Duodenal mucosa (tissue), 2 donors: ENCODE measurements at regions not wholly inside any gene's neighbourhood (a gene's known extent, or its start where the extent isn't known, plus 50 kb on each side); places are given as distances from the start of the nearest gene placed in this dataset.

Source experiments
- H3K27ac ChIP-seq: one replicate; pipeline ENCODE4 v1.7.0; 2013; ENCODE audit warnings: low read depth, low read length
- H3K27me3 ChIP-seq, 2 donors: one replicate each; pipeline ENCODE4 v1.7.0; 2013; ENCODE audit warnings: low read length in 2 of 2, control low read depth in 1 of 2; ENCODE audit not compliant: insufficient read depth in 2 of 2, control insufficient read depth in 1 of 2
- H3K36me3 ChIP-seq, 2 donors: one replicate each; pipeline ENCODE4 v1.7.0; 2013; ENCODE audit warnings: low read length in 2 of 2, control low read depth in 1 of 2; ENCODE audit not compliant: insufficient read depth in 2 of 2, control insufficient read depth in 1 of 2
- H3K4me1 ChIP-seq, 2 donors: one replicate each; pipeline ENCODE4 v1.7.0; 2013; ENCODE audit warnings: low read length in 2 of 2, control low read depth in 1 of 2; ENCODE audit not compliant: insufficient read depth in 2 of 2, control insufficient read depth in 1 of 2
- H3K4me3 ChIP-seq, 2 donors: one replicate each; pipeline ENCODE4 v1.7.0; 2013; ENCODE audit warnings: low read length in 2 of 2, low read depth in 1 of 2
- H3K9ac ChIP-seq, 2 donors: one replicate each; pipeline ENCODE4 v1.7.0; 2013; ENCODE audit warnings: low read length in 2 of 2, low read depth in 1 of 2
- H3K9me3 ChIP-seq, 2 donors: one replicate each; pipeline ENCODE4 v1.7.0; 2013; ENCODE audit warnings: low read length in 2 of 2, control low read depth in 1 of 2; ENCODE audit not compliant: control insufficient read depth in 1 of 2

- Histone ChIP-seq H3K9me3 (no peaks in the 10 kb centered on the region), H3K27ac (no peak overlapping the region), H3K4me3 (no peak overlapping the region), H3K9ac (no peak overlapping the region), H3K36me3 (no peaks in the 10 kb centered on the region), H3K27me3 (no peaks in the 10 kb centered on the region), H3K4me1 (no peaks in the 10 kb centered on the region)
These were observed 147.8 kb upstream of the TWIST2 start for GRCh38 chr2:238700117-238700457.

DNA sequence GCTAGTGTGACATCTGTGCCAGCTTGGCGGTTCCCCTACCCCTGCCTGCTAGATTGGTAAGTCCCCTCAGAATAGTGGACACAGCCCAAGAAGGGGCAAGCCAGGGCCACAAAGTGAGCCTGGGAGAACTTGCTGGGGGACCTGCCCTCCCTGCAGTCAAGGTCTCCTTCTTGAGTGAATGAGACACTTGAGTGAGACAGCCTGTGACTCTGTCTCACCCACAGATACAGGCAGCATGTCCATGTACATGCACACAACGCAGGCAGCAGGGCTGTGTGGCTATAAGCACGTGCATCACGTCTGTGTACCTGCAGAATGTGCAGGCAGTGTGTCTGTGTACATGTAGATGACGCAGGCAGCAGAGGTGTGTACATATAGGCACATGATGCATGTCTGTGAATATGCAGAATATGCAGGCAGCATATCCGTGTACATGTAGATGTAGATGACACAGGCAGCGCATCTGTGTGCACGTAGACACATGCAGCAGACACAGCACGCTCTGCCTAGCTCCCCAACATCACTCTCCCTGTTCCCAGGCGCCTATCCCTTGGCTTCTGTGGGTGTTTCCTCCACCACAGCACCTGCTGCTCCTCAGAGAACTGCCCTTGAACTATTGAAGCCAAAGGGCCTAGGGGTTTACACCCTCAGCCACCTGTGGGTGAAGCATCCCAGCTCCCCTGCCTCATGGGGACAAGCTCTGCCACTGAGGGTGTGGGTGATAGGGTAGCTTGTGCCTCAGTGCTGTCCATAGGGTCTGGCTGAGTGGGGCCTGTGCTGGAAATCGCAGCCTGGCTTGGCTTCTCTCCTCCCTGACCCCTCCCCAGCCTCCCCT lies 147.2 kb upstream of the TWIST2 start:
- H3K27ac ChIP-seq, result no peak overlapping the region

GRCh38 chr2:238701341-238702206 lies 146.3 kb upstream of the TWIST2 start:
- Histone ChIP-seq H3K4me1 (no peaks in the 10 kb centered on the region), H3K27me3 (no peaks in the 10 kb centered on the region), H3K36me3 (no peaks in the 10 kb centered on the region), H3K27ac (no peak overlapping the region), H3K9ac (no peak overlapping the region), H3K4me3 (no peak overlapping the region), H3K9me3 (no peaks in the 10 kb centered on the region)

More for the DNA sequence above, 147.2 kb upstream of the TWIST2 start:
- Histone ChIP-seq H3K36me3 (no peaks in the 10 kb centered on the region), H3K4me3 (no peak overlapping the region), H3K4me1 (no peaks in the 10 kb centered on the region), H3K9me3 (no peaks in the 10 kb centered on the region), H3K9ac (no peak overlapping the region), H3K27me3 (no peaks in the 10 kb centered on the region)

DNA sequence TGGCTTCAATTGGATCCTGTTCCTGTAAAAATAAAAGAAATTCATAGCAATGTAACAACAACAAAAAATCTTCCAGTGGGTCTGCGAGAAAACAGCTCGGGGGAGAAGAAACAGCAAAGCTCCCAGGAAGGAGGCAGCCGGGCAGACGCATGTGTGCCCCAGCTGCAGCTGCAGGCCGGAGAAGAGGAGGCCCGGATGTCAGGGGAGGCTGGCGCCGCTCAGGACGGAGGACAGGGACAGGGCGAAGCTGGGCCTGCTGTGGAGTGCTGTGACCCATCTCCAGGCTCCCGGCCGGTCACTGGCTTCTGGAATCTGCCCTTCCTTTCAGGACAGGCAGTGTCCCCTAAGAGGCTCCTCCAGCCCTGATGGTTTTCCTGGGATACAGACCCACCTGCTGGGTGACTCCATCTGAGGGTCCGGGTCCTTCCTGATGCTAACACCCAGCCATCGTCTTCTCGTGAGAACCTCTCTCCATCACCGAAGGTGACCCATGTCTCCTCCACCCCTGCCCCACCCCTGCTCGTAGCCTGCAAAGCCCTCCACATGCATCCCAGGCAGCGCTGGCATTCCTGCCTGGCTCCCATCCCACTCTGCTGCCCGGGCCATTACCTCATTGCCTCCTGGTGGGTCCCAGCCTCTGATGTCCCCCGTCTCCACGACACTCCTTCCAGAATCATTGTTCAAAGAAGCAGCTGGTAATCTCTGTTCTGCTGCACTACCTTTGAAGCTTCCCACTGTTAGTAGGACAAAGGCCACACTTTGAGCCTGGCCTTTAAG lies 145.4 kb upstream of the TWIST2 start:
- Histone ChIP-seq H3K4me3 (no peak overlapping the region), H3K4me1 (no peaks in the 10 kb centered on the region), H3K27ac (no peak overlapping the region), H3K36me3 (no peaks in the 10 kb centered on the region), H3K9me3 (no peaks in the 10 kb centered on the region), H3K27me3 (no peaks in the 10 kb centered on the region), H3K9ac (no peak overlapping the region)

DNA sequence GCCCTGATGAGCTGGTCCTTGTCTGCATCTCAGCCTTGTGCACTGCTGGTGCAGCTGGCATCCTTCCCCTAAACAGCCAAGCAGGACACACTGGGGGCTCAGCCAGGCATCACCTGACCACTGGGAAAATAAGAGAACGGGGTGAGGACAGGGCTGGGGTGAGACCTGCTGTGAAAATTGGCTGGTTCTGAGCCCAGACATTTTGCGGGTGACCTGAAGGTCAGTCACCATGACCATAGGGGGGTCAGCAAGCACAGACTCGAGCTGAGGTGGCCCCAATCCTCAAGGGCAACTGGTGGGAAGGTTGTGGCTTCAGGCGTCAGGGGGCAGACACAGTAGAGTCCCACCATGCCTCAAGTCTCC lies 144.9 kb upstream of the TWIST2 start:
- H3K9me3 ChIP-seq, result no peaks in the 10 kb centered on the region
- no peaks in the 10 kb centered on the region for H3K27me3 ChIP-seq
- no peaks in the 10 kb centered on the region for H3K4me1 ChIP-seq
- H3K27ac ChIP-seq, result no peak overlapping the region
- H3K36me3 ChIP-seq, result no peaks in the 10 kb centered on the region
- H3K9ac ChIP-seq, result no peak overlapping the region
- H3K4me3 ChIP-seq, result no peak overlapping the region

DNA sequence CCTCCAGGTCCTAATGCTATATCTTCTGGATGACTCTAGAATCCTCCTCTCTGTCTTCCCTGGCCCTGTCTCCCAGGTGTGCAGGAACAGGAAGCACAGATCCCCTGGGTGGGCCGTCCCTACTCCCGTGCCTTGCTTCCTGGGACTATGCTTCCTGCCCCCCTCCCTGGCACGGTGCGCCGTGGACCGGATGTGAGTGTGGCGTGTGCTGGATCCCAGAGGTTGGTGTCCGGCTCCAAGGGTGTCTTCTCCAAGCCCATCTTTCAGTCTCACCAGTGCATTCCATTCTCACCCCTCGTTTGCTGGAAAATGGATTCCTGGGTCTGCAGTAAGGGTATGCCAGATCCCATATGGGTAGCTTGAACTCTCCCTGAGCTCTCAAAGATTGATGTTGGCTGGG lies 144.4 kb upstream of the TWIST2 start:
- Histone ChIP-seq H3K9ac (no peak overlapping the region), H3K9me3 (no peaks in the 10 kb centered on the region), H3K27ac (no peak overlapping the region), H3K4me3 (no peak overlapping the region), H3K4me1 (no peaks in the 10 kb centered on the region), H3K36me3 (no peaks in the 10 kb centered on the region), H3K27me3 (no peaks in the 10 kb centered on the region)

GRCh38 chr2:238704471-238705225 lies 143.2 kb upstream of the TWIST2 start:
- Histone ChIP-seq H3K9me3 (no peaks in the 10 kb centered on the region), H3K27me3 (no peaks in the 10 kb centered on the region), H3K9ac (no peak overlapping the region), H3K27ac (no peak overlapping the region), H3K4me3 (no peak overlapping the region), H3K4me1 (no peaks in the 10 kb centered on the region), H3K36me3 (no peaks in the 10 kb centered on the region)

DNA sequence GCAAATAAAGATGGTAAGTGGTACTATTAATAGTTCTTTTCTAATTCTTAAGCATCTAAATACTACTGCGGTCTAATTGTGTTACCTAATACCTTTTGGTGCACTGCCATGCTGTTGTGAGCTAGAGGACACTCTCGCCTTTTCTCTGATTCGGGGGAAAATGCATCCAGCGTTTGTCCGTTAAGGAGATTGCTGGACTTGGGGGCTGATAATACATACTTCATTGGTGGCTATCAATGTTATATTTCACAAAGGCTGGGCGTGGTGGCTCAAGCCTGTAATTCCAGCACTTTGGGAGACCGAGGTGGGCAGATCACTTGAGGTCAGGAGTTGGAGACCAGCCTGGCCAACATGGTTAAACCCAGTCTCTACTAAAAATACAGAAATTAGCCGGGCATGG lies 141.7 kb upstream of the TWIST2 start:
- H3K9me3 ChIP-seq, result no peaks in the 10 kb centered on the region

DNA sequence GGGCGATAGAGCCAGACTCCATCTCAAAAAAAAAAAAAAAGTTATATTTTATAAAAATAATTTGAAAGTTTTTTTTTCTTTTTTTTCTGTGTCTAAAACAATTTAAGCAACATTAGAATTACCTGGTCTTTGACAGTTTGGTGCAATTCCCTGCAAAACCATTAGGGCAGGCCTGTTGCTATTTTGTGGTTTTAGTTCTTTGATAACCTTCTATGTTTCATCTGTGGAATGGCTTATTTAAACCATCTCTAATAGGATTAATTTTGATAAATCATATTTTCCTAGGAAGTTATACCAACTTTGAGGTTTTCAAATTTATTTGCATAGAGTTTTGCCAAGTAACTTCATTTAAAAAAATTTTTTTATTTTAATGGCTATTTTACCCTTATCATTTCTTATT lies 141.2 kb upstream of the TWIST2 start:
- no peak overlapping the region for H3K27ac ChIP-seq
- H3K9ac ChIP-seq, result no peak overlapping the region
- no peaks in the 10 kb centered on the region for H3K36me3 ChIP-seq
- H3K27me3 ChIP-seq, result no peaks in the 10 kb centered on the region
- H3K4me3 ChIP-seq, result no peak overlapping the region
- H3K4me1 ChIP-seq, result no peaks in the 10 kb centered on the region
- no peaks in the 10 kb centered on the region for H3K9me3 ChIP-seq

More for the DNA sequence above, 141.7 kb upstream of the TWIST2 start:
- Histone ChIP-seq H3K9ac (no peak overlapping the region), H3K27me3 (no peaks in the 10 kb centered on the region), H3K36me3 (no peaks in the 10 kb centered on the region), H3K4me3 (no peak overlapping the region), H3K27ac (no peak overlapping the region), H3K4me1 (no peaks in the 10 kb centered on the region)
